GM18907 (cell line): ENCODE measurements at regions not wholly inside any gene's neighbourhood (a gene's known extent, or its start where the extent isn't known, plus 50 kb on each side); places are given as distances from the start of the nearest gene placed in this dataset.

Experiments
- ATAC-seq: cut with Tn5 transposase; IDR thresholded peaks from one replicate; pipeline ENCODE4 v1.9.1; 2021; ENCODE audit warnings: mild to moderate bottlenecking, moderate library complexity; ENCODE audit not compliant: unreplicated experiment

DNA sequence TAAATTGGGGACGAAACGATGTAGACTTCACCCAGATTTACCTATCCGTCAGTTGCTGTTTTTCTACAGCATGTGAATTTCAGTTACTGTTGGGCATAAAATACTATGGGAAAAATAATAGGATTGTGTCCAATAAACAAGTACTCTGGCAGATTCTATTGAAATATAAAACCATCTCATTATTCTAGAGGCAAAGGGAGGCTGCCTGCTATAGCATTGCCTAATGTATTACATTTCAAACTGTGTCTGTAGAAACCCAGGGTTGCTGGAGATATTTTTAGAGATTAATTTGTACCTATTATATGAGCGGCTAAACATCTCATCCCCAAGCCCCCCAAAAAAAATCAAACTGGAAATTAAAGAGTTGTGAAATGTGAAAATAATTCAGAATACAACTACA, 159.6 kb upstream of the IL12A start:
- no peak for ATAC-seq

DNA sequence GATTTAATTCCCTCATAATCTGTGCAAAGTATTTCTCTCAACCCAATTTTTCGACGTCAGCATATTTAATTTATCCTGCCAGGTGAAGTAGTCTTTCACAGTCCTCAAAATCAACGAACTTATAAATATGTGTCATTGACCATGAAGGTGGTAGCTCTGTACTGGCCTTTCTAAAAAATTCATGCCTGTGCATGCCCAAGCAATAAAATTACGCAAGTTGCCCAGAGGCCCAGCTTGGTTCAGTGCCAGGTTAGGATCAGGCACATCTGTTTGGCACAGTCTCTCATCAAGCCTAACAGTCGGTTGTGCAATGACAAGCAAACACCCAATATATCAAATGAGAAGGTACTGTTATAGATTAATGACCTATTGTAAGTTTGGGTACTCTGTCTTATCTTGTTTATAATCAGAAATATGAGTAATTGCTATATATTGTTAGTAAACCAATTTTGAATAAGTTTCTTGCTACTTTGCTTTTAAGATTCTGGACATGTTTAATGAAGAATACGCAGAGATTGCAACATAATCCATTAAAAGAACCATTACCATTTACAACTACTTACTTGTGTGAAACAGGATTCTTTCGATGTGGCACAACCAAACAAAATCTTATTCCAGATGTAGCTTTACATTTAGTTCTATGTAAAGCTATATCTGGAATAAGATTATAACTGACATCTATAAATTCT, 159.0 kb upstream of the IL12A start:
- ATAC-seq = no peak

DNA sequence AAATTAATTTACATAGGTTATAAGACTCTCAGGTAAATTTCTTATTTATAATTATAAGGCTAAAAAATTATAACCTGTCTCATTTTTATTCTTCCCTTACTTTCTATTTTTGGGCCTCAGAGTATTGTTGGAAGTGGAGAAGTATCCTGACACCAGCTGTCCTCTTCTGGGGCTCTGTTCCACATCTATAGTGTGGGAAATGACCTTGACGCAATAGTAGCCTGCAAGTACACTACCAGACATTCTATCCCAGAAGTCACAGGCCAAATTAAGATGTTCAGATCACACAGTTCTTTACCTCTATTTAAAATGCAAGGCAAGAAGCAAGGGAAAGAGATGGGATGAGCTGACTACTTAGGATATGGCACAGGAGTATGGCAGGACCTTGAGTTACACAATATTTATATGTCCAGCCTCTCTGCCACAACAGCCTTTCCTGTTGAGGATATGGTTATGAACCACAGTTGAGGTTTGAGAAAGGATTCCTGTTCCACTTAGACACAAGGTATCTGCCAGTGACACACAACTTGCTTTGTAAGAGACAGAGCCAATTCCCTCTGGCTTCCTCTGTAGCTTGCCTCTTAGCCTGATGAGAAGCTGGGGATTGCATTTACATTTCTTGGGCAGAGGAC, 158.0 kb upstream of the IL12A start:
- ATAC-seq = no peak

DNA sequence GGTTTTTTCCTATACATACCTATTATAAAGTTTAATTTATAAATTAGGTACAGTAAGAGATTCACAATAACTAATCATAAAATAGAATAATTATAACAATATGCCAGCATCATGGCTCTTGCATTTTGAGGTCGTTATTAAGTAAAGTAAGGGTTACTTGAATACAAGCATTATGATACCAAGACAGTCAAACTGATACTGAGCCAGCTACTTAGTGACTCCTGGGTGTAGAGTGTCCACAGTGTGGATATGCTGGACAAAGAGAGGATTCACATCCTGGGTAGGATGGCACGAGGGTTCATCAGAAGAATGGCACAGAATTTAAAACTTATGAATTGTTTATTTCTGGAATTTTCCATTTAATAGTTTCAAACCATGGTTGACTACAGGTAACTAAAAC, 157.2 kb upstream of the IL12A start:
- ATAC-seq = peak; percentile 58

DNA sequence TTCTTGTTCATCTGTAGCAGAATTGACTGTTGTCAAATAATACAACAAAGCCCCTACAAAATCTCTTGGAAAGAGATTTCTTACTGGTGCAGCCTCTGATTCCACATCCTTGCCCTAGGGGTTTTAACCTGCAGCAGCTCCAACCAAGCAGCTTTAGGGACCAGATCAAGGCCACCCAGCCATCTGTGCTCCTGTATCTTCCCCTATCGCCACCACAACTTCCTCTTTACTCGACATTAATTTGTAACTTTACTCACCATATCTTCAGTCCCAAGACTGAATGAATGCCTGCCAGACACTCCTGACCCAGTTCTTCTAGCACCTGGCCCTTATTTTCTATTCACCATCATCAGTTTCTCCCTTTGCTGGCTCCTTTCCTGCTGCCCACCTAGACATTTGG, 156.6 kb upstream of the IL12A start:
- peak; percentile 97 for ATAC-seq

DNA sequence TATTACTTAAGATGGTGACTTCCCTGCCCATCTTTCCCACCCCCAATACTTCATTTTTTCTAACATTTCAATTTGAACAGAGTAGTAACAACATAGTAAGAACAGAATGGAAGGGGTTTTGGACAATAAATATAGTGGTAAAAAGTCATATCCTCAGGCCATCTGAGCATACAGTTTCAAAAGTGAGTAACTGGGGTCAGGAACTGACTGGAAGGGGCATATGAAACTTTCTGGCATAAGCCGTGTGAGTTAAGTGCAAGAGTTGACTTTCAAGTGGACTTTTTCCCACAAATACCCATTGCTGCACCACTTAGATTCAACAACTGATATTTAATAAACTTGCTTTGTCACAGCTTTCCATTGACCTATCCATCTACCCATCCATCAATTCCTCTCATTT, 153.5 kb upstream of the IL12A start:
- ATAC-seq = no peak

DNA sequence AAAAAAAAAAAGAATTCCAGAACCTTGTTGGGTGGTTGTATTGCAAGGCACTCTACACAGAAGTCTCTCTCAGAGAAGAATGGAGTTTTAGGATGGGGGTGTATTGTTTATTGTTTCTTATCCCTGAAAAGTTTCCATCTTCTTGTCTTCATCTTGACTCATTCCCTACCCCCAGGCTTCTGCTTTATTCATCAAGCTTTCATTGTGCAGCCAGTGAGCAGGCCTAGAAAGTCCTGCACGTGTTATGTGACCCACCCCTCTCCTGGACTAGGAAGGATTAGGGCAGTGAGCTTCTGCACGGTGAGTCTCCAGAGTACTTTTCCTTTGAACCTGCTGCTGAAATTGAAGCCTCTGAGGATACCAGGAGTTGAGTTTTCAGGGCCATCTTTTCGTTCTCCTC, 150.9 kb upstream of the IL12A start:
- no peak for ATAC-seq

DNA sequence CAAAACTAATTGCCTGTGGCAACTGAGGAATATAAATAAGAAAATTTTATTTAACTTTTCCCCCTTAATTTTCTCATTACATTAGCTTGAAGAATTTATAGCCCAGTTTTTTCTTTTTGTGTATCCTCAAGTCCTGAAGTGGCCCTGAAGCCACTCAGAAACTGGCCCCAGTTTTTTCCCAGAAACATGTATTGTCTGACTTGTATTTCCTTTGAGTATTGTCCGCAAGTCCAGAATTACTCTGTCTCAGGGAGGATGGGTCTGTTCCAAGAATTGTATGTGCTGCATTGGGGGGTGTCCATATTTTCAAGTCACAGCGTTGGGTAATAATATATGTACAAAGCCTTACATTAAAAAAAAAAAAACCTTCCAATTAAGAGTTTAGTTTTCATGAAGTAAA, 149.7 kb upstream of the IL12A start:
- no peak for ATAC-seq

DNA sequence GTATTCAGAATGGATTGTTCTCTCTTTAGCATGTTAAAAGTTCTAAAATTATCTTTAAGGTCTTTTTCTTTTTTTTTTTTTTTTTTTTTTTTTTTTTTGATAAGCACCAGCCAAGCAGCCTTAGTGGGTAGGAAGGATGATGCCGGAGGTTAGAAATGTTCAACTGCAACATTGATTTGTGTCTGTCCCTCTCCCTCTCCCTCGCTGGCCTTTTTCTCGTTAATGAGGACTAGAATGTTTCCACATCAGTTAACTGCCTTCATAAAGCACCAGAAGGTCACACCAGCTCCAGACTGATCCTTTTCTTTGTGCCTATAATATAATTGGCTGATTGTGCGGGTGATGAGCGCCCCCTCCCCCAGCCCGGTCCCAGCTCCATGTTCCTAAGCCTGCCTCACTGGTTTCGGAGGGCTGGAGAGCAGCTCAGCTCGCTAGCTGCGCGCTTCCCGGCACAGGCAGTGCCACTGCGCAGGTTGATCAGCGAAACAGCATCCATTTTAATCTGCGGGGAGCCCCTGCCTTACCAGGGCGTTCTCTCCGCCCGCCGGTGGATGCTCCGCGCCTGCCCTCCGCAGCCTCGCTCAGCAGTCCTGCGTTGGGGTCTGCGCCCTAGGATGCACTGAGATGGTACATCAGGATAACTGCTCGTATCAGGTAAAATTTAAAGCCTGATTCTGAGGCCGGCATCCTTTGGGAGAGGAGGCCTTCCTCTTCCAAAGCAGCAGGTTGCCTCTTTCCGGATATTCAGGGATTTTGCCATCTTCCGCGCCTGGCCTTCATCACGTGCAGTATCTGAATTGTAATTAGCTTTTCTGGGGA, 148.9 kb upstream of the IL12A start, which contains the start of gene SCHIP1:
Gene SCHIP1 (plus strand): TSS at position 301 of the 819 bp plus-strand sequence.
- peak; percentile 52 for ATAC-seq

DNA sequence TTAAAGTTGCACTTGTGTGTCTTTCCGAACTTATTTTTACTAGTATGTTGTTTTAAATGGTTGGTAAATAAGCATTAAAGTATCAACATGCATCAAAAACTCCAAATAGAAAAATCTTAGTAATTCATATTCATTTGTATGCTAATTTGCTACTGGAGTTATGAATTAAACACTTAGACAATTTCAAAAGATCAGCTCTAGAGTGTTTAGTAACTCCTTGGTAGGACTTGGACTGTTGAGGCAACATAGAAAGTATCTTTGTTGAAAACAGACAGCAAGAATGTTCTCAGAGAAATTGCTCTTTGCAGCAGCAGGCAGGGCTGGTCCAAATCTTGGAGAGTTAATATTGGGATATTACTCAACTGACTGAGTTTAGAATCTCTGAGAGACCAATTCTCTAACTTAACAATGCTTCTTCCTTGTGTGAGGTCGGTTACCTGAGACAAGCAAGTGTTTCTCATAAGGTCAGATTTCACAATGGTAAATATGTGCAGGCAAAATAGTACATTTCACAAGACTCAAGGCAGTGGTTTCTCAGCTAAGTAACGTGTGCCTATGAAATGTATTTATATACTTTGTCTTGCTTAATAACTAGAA, 147.8 kb upstream of the IL12A start:
- ATAC-seq = no peak

DNA sequence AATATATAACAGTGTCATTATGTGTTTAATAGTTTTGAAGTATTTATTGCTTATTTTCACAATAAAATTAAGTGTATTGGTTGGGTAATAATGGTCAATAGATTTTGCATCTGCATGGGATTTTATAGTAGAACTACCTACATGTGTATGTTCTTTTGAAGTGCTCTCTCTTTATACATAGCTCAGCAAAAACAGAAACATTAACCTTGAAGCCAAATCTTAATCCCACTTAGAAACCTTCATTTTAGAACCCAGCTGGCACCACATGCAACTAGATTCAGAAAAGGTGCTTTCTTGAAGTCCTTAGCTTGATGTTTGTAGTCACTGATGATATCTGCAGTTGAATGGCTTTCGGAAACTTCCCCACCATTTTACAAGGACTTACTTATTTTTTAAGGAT, 146.9 kb upstream of the IL12A start:
- ATAC-seq = no peak

DNA sequence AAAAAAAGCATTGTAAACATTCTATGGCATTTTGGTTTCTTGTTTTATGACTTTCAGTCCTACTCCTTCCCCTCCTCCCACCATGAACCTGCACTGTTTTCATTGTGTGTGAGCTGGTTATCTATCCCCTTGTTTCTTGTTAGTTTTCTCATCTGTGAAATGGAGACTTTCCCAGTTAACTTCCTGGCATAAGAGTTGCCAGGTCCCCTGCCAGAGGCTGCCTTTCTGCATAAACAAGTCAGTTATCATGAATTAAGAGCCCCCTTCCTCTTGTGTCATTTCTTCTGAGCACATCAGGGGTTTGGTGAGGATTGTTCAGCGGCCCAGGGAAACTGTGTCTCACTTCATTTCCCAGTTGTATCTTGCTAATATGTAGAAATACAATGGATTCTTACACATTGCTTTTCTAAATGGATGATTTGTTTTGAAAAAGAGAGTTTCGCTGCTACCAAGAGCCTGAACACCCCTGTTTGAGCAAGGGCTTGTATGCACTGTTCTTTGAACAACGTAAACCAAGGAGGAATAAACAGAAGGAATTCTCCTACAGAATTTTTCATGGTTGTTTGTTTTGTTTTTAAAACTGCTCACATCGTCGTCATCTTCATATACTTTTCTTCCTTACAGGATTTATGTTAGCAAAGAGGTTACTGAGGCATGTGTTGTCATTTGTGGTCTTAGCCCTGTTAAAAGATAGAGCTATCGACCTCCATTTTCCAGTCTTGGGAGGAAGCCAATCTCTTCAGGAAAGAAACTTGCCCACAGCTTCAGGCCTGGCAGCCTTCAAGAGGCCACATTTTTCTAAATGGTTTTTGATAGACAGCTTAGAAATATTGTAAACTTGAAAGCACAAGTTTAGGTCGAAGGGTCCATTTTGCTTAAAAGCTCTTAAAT, 144.6 kb upstream of the IL12A start:
- no peak for ATAC-seq

DNA sequence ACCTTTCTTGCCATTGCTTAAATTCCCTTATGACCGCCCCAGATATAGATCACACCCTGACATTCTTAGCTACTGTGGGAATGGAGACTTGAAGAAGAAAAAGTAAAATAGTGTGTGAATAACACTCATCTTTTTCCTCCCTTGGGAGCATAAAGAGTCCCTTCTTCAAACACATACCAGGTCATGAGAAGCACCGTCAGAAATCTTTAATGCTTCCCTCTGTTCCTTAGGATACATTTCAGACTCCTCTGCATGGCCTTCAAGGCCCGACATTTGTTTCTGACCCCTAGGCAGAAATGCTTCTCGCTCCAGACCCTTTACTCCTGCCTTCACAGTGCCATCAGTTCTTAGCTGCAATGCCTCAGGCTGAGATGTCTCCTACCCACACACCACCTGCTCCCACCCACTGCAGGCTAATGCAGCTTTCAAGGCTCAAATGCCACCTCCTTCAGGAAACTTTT, 143.8 kb upstream of the IL12A start:
- no peak for ATAC-seq

DNA sequence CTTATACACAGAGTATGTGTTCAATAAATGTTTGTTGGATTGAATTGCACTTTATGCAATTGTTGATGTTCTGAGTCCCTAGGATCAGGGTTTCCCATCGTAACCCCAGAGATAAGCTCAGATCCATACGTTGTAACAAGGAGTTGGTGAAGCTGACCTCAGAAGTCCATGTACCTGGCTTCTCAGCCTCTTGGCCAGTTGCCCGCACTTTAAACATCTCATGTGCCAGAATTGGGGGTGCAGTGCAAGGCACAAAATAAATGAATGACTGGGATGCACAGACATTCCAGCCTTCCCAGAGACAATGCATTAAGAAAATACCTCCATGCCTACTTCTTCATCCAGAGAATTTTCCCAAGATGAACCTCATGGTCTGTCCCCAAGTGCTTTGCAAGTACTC, 142.9 kb upstream of the IL12A start:
- ATAC-seq = no peak

DNA sequence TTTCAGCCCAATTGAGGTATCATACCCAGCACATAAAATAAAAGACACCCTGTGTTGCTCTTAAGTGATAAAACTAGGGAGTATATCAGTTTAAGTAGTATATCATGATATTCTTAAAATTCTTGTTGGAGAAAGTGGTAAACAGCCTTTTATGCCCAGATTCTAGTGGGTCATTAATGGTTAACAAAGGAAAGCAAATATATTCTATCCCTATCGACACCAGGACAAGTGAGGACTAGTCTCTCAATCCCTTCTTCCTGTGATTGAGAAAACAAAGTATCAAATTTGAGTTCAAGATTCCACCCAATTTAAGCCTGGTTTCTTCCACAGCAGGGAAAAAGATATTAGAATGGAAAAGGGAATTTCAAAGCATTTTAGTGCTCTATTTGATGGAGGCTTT, 142.4 kb upstream of the IL12A start:
- ATAC-seq = no peak

DNA sequence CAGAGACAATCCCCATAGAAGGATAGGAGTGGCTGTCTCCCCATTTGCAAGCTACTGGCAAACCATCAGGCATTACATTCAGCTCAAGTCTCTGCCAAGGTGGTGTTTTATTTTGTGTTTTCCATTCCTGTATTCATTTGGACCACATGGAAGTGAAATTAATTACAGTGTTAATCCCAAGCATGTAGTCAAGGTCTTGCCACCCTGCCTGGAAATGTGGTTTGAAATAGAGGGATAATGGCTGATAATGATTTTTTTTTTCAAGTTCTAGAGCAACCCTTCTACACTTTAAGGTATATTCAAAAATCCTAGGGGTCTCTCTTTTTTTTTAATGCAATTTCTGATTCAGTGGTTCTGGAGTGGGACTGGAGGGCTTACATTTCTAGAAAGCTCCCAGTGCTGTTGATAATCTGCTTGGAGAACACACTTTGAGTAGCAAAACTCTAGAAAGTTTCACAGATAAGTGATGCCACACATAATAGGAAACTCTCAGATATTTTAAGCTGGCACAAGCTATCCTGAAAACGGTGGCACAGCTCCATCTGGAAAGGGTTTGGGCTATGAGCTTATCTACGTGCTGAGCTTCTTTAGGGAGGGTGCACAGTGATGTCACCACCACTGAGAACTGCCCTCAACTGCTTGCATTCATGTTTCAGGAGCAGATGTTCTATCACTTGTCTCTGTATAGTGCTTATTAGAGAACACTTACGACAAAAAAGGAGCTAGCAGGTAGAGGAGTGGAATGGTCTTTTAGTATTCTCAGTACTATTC, 140.1 kb upstream of the IL12A start:
- no peak for ATAC-seq

DNA sequence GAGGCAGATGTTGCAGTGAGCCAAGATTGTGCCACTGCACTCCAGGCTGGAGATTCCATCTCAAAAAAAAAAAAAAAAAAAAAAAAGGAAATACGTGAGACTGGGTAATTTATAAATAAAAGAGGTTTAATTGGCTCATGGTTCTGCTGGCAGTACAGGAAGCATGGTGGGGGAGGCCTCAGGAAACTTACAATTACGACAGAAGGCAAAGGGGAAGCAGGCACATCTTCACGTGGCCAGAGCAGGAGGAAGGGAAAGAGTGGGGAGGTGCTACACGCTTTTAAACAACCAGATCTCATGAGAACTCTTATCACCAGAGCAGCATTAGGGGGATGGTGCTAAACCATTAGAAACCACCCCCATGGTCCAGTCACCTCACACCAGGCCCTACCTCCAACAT, 138.2 kb upstream of the IL12A start:
- ATAC-seq = no peak

DNA sequence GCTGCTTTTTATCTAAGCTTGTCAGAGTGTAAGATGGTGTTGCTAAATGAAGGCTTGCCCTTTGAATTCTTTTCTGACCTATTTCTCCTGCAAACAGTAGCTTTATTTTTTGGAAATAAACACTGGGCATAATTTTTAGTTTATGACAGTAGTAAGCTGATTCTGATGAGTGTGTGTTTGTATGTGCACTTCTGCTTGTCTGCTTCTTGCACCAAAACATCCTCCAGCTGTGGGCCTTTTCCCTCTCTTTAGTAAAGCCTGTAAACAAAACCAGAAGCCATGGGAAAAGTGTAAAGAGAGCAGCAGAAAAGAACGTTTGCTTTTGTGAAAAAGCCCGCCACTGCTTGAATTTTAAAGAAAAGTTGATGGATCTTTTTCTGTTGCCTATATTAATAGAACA, 136.4 kb upstream of the IL12A start:
- no peak for ATAC-seq

DNA sequence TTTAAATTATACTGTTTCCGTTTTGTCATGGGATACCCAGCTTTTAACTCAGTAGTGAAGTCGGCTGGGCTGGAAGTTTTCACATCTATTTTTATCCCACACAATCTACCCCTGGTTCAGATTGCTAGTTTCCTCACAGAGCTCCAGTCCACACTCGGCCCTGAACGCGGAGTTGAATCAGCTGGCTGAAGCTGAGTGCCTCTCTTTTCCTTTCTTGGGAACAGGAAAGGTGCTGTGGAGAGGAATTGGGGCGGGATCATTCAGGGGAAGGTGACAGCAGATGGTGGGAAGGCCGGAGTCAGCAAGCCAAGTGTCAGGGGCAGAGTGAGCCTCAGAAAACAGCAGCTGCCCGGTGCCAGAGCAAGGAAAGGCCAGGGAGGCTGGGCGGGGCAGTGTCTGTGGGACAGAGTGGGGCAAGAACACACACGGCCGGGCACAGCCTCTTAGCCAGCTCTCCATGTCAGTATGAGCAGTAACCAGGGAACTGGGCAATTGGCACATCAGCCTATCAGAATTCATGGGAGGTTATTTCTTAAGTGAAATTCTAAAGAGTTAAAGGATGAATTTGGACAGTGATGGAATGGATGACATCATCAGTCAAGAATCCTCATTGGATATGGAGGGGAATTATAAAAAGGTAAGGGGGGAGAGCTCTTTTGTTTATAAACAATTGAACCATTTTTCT, 135.7 kb upstream of the IL12A start:
- peak; percentile 48 for ATAC-seq
